GM12878 (cell line): ENCODE measurements at regions not wholly inside any gene's neighbourhood (a gene's known extent, or its start where the extent isn't known, plus 50 kb on each side); places are given as distances from the start of the nearest gene placed in this dataset.
"Not testable (repeated sequence)": the region's sequence is repeated elsewhere in the genome, so short reads cannot be mapped to it uniquely, and the experiment has no call there.

Source experiments
- ATAC-seq: fragments of 200-7000 bp; cut with Tn5 transposase; 3 replicates; pipeline ENCODE4 v1.9.1; 2020; ENCODE audit warnings: mild to moderate bottlenecking, moderate library complexity
- BruUV-seq: library from RNA; stranded (reverse); fragments of 400-500 nt; replicated peaks from 2 replicates; lab custom pipeline; 2021; lab: Mats Ljungman, UMichigan
- CTCF ChIA-PET: fragments of 300-600 bp; sonication (Branson Sonifier 250); formaldehyde crosslinking; extraction: SDS; loops from one replicate; lab custom pipeline; 2021; ENCODE audit warnings: inconsistent platforms; lab: Yijun Ruan, JAX
- POLR2A ChIA-PET: fragments of 350-600 bp; formaldehyde crosslinking; extraction: SDS; loops from one replicate; lab custom pipeline; 2021; ENCODE audit warnings: inconsistent platforms; lab: Charles Lee
- RAD21 ChIA-PET: fragments of 300-600 bp; sonication (Branson Sonifier 250); formaldehyde crosslinking; loops from one replicate; lab custom pipeline; 2023; ENCODE audit warnings: antibody characterized with exemption; ENCODE audit not compliant: unreplicated experiment; lab: Charles Lee
- SMC1A ChIA-PET: fragments of 300-600 bp; sonication (Branson Sonifier 250); formaldehyde crosslinking; loops from one replicate; lab custom pipeline; 2023; ENCODE audit not compliant: unreplicated experiment, uncharacterized antibody; lab: Charles Lee
- DNase-seq: peaks from one replicate; pipeline ENCODE4 v3.0.0-alpha.2; 2011; ENCODE audit warnings: low read depth, low spot score
- FAIRE-seq: peaks from 3 replicates; lab custom pipeline; 2011; peaks lifted over from hg19 to GRCh38; lab: Jason Lieb, UNC
- H2AFZ ChIP-seq: 2 replicates; pipeline ENCODE4 v1.6.0; 2011; ENCODE audit warnings: low read depth, low read length, control low read depth; ENCODE audit not compliant: control insufficient read depth
- H3K27ac ChIP-seq: 2 replicates; pipeline ENCODE4 v1.5.1; 2011; ENCODE audit warnings: control low read depth; ENCODE audit not compliant: control insufficient read depth, insufficient read depth
- H3K27me3 ChIP-seq, 2 experiments: replicated peaks in 1 of 2; 2 replicates each; pipeline versions ENCODE4 v1.6.0 to v1.6.1; 2011; ENCODE audit warnings: low read length in 1 of 2; ENCODE audit not compliant: control insufficient read depth in 2 of 2, insufficient read depth in 2 of 2
- H3K36me3 ChIP-seq, 2 experiments: 2 replicates each; pipeline ENCODE4 v1.5.1; 2011; ENCODE audit warnings: low read length in 1 of 2; ENCODE audit not compliant: control insufficient read depth in 2 of 2, insufficient read depth in 2 of 2
- H3K4me1 ChIP-seq: 2 replicates; pipeline ENCODE4 v1.6.1; 2011; ENCODE audit warnings: mild to moderate bottlenecking, low read length, moderate library complexity, mixed read lengths; ENCODE audit not compliant: control insufficient read depth, insufficient read depth
- H3K4me2 ChIP-seq: 2 replicates; pipeline ENCODE4 v1.6.0; 2011; ENCODE audit warnings: control low read depth; ENCODE audit not compliant: control insufficient read depth, insufficient read depth
- H3K4me3 ChIP-seq: fragments of 200-600 bp; sonication (generic); 2 replicates; pipeline ENCODE4 v1.5.1; 2016
- H3K79me2 ChIP-seq: 2 replicates; pipeline ENCODE4 v1.6.0; 2011; ENCODE audit warnings: low read length; ENCODE audit not compliant: control insufficient read depth, insufficient read depth
- H3K9ac ChIP-seq: 2 replicates; pipeline ENCODE4 v1.8.0; 2011; ENCODE audit warnings: low read length, control low read depth, mixed read lengths; ENCODE audit not compliant: control insufficient read depth, insufficient read depth
- H3K9me3 ChIP-seq: replicated peaks from 3 replicates; pipeline ENCODE4 v1.5.1; 2011; ENCODE audit warnings: mild to moderate bottlenecking, low read length; ENCODE audit not compliant: control insufficient read depth, insufficient read depth
- H4K20me1 ChIP-seq: 2 replicates; pipeline ENCODE4 v1.6.0; 2011; ENCODE audit not compliant: control insufficient read depth, insufficient read depth
- BHLHE40 ChIP-seq, 2 experiments: fragments of 450-650 bp in 1 of 2; IDR thresholded peaks; 2 replicates each; pipeline ENCODE4 v1.6.1; 2011 to 2017; ENCODE audit warnings: low read depth in 2 of 2, borderline replicate concordance in 1 of 2, improper control_type of control experiment in 1 of 2, low read length in 1 of 2, mild to moderate bottlenecking in 1 of 2
- BMI1 ChIP-seq: fragments of 450-650 bp; IDR thresholded peaks from 2 replicates; pipeline ENCODE4 v1.6.1; 2016; ENCODE audit warnings: mild to moderate bottlenecking, moderate library complexity, borderline replicate concordance
- ESRRA ChIP-seq: IDR thresholded peaks from 2 replicates; pipeline ENCODE4 v1.6.1; 2012; ENCODE audit warnings: mild to moderate bottlenecking, low read length, improper control_type of control experiment
- FOS ChIP-seq: IDR thresholded peaks from 3 replicates; pipeline ENCODE4 v1.6.1; 2011; ENCODE audit warnings: borderline replicate concordance; ENCODE audit not compliant: insufficient read length; ENCODE audit errors: extremely low read depth
- NFIC ChIP-seq: IDR thresholded peaks from 2 replicates; pipeline ENCODE4 v1.6.1; 2012; ENCODE audit warnings: low read depth, mild to moderate bottlenecking, inconsistent platforms, low read length, moderate library complexity
- NFYA ChIP-seq: IDR thresholded peaks from 2 replicates; pipeline ENCODE4 v1.6.1; 2011; ENCODE audit warnings: low read depth, mild to moderate bottlenecking, low read length, improper control_type of control experiment, borderline replicate concordance
- RELA ChIP-seq: fragments of 450-650 bp; IDR thresholded peaks from 2 replicates; pipeline ENCODE4 v1.8.0; 2014; ENCODE audit warnings: borderline replicate concordance; ENCODE audit not compliant: partially characterized antibody
- SRF ChIP-seq, 2 experiments: IDR thresholded peaks; 2 replicates each; pipeline ENCODE4 v1.6.1; 2011; ENCODE audit warnings: low read depth in 2 of 2, low read length in 2 of 2, mild to moderate bottlenecking in 1 of 2, moderate library complexity in 1 of 2
- ZNF217 ChIP-seq: fragments of 450-650 bp; IDR thresholded peaks from 2 replicates; pipeline ENCODE4 v1.6.1; 2017; ENCODE audit warnings: antibody characterized with exemption, mild to moderate bottlenecking
- WGBS: methylation state at CpG from one replicate; pipeline ENCODE4 v1.1.6; 2016; ENCODE audit warnings: low lambda C conversion rate; ENCODE audit not compliant: insufficient replicate concordance, insufficient coverage; ENCODE audit errors: missing lambda C conversion rate; 5-methylcytosine and 5-hydroxymethylcytosine counted together
- in situ Hi-C: fragments of 300-500 bp; cut with MboI; formaldehyde crosslinking; loops from 9 replicates; pipeline ENCODE4 v1.14.3; 2018; ENCODE audit warnings: mixed read lengths
- intact Hi-C: fragments of 100-400 bp; cut with micrococcal nuclease; formaldehyde crosslinking; loops from one replicate; pipeline ENCODE4 v1.14.2; 2022; ENCODE audit not compliant: unreplicated experiment
- TF ChIP-seq, protein P1 (sequence below): IDR thresholded peaks from 2 replicates; pipeline ENCODE4 v1.6.1; 2011; ENCODE audit warnings: low read depth, mild to moderate bottlenecking, low read length, moderate library complexity, borderline replicate concordance; ENCODE audit errors: extremely low read depth

GRCh38 chr7:86045197-86045596 lies 598.5 kb upstream of the GRM3 start:
- H3K4me2 ChIP-seq, H3K9me3 ChIP-seq, DNase-seq, H3K27ac ChIP-seq, H3K36me3 ChIP-seq, H2AFZ ChIP-seq, in situ Hi-C loops, POLR2A ChIA-PET, ATAC-seq, H4K20me1 ChIP-seq, CTCF ChIA-PET, FAIRE-seq, H3K4me1 ChIP-seq, intact Hi-C loops, BruUV-seq, RAD21 ChIA-PET, H3K4me3 ChIP-seq, SMC1A ChIA-PET, H3K9ac ChIP-seq, H3K79me2 ChIP-seq, H3K27me3 ChIP-seq: not testable (repeated sequence)
- WGBS, result 36% methylated on average over 1 of the region's 1 CpG

DNA sequence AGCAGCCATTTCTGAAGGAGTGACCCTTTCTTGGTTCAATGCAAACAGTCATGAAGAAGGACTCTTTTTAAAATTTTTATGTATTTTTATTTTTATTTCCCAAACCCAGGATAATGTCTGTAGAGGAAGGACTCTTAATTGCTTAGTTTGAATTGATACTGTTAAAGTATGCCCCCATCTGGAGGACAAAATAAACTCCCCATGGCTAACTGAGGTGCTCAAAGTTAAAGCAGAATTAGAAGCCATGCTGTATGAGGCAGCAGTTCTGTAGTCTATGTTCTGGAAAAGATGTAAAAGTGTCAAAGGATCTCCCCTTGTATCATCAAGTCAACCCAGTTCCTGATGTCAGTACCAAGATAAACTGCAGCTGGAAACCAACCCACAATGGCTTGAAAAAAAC lies 617.9 kb upstream of the GRM3 start:
- Histone ChIP-seq H3K79me2 (no peaks in the 10 kb centered on the region), H4K20me1 (no peaks in the 10 kb centered on the region), H3K27ac (no peak overlapping the region), H3K27me3 (no peaks in the 10 kb centered on the region), H3K4me2 (no peak overlapping the region), H3K36me3 (no peaks in the 10 kb centered on the region), H3K4me1 (no peaks in the 10 kb centered on the region), H3K4me3 (no peak overlapping the region), H3K9ac (no peak overlapping the region), H3K9me3 (no peaks in the 10 kb centered on the region), H2AFZ (no peak overlapping the region)
- intact Hi-C loops (no loop called here), in situ Hi-C loops (no loop called here)
- TF ChIP-seq SRF (IDR thresholded peaks at IDR 0.05; ENCODE audit: low read depth in 2 of 2, low read length in 2 of 2), result no peak
- no peak for TF ChIP-seq NFIC
- no peak for TF ChIP-seq ZNF217
- no peak for TF ChIP-seq RELA
- no peak for TF ChIP-seq BHLHE40 (IDR thresholded peaks at IDR 0.05; ENCODE audit: borderline replicate concordance in 1 of 2, low read depth in 2 of 2, low read length in 1 of 2)
- no peak for TF ChIP-seq BMI1
- TF ChIP-seq, protein P1, sequence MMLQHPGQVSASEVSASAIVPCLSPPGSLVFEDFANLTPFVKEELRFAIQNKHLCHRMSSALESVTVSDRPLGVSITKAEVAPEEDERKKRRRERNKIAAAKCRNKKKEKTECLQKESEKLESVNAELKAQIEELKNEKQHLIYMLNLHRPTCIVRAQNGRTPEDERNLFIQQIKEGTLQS, result no peak
- TF ChIP-seq NFYA, result no peak
- no peak for TF ChIP-seq FOS
- TF ChIP-seq ESRRA, result no peak
- ATAC-seq (no peak), FAIRE-seq (no peak), DNase-seq (no peak)
- ChIA-PET RAD21 (no interaction called here), SMC1A (no interaction called here), POLR2A (no interaction called here), CTCF (interaction anchor here (0.8 kb wide), 1 partner anchor 15 kb away, joined by 3 read pairs; no protein-coding TSS in a partner anchor)
- no TSS peak for BruUV-seq
